DMS79 treated with DMSO at 0.1 percent for 48 hours (cell line): ENCODE measurements at regions not wholly inside any gene's neighbourhood (a gene's known extent, or its start where the extent isn't known, plus 50 kb on each side); places are given as distances from the start of the nearest gene placed in this dataset.
"Not testable (repeated sequence)": the region's sequence is repeated elsewhere in the genome, so short reads cannot be mapped to it uniquely, and the experiment has no call there.

Source experiments
- DNase-seq: peaks from one replicate; lab custom pipeline; 2025; lab: John Stamatoyannopoulos, UW

DNA sequence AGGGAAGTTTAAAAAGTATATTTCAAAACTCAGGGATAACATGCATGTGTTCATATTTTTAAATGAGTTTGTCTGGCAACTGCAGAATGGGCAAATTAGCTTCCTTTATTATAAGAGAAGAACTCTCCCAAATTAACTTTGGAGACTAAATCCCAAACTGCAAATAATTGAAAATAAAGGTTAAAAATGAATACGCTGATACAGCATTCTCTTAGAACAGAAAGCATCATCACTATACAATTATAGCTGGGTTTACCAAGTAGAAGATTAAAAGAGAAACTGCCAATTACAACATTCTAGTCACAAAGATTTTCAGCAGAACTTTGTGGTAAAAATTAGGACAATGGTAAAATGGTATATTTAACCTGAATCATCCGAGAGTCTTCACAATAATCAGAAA lies 73.3 kb downstream of the OLFM4 start:
- no peak for DNase-seq

DNA sequence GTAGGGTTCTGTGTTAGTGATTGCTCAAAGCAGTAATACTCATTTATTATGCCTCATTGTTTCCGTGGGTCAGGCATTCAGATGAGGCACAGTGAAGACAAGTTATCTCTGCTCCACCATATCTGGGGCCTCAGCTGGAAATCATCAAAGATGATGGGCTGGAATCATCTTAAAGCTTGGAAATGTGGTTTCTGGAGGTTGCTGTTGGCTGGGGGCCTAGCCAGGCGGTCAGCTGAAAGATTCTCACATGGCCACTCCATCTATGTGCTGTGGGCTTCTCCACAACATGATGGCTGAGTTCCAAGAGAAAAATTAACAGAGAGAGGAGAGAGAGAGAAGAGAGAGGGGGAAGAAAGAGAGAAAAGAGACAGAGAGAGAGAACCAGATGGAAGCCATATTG lies 75.5 kb downstream of the OLFM4 start:
- no peak for DNase-seq

DNA sequence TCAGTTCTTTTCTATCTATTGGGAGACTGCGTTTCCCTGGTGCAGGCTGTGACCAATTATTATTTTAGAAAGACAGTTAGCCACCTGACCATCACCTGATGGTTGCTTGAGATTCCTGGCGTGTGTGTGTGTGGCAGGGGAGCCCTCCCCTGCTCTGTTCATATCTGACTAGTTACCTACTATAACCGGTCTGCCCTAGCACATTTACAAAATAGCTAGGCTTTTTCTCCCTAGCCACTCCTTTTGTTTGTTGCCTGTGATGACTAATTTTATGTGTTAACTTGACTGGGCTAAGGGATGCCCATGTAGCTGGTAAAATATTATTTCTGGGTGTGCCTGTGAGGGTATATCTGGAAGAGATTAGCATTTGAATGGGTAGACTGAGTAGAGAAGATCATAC lies 76.9 kb downstream of the OLFM4 start:
- DNase-seq = no peak

DNA sequence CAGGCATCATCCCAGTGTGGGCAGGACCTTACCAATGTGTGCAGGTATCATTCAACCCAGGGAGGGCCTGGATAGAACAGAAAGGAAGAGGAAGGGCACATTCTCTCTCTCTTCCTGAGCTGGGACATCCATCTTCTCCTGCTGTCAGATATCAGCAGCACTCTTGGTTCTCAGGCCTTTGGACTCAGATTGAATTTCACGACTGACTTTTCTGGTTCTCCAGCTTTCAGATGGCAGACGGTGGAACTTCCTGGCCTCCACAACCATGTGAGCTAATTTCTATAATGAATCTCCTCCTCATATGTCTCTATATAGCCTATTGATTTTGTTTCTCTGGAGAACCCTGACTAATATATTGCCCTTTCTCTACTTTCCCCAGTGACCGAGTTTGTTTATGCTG lies 77.3 kb downstream of the OLFM4 start:
- no peak for DNase-seq

DNA sequence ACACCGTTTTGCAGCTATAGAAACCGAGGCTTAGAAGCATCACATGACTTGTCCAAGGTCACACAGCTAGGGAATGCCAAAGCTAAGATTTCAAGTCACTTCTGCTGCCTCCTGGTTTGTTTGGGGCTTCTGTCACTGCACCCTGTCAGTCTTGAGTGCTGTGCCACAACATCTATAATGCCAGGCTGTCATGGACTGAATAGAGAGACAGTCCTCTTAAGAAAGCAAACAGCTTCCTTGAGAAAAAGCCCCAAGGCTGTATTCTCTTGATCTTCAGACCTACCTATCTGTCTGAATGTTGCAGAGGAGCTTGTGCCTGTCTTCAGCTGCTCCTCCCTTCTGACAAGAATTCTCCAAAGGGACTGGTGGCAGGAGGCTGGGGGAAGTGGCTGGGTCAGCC lies 81.6 kb downstream of the OLFM4 start:
- no peak for DNase-seq

DNA sequence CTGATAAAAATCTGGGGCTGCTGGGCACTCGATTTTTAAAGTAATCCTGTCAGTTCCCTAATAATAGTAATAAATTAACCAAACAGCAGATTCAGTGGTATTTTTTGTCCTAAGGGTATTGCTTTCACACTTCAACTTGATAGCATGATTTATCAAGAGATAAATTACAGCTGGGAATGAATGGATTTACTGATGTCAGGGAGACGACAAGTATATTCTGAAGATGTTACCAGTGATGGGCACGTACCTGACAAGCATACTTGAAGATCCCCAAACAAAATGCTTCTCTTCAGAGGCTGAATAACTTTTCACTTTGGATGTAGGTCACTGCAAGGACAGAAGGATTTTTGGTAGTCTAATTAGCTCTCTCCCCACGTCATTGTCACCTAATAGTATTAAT lies 82.0 kb downstream of the OLFM4 start:
- no peak for DNase-seq

DNA sequence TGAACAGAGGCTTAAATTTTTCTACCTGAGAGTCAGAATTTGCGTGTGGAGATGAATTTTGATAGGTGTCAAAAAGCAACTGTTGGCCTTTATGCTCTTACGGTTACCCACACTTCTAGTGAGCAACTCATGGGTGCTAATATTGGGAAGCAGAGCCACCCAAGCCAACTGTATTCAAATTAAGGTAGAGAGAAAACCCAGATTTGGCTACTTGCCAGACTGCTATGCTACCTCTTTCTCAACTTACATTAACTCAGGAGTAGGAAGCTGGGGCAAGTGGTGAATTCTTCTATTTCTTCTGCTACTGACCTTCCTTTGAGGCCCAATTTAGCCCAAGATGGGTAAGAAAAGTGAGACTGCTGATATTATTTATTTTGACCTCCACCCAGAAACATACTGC lies 83.9 kb downstream of the OLFM4 start:
- DNase-seq = peak; percentile 67

DNA sequence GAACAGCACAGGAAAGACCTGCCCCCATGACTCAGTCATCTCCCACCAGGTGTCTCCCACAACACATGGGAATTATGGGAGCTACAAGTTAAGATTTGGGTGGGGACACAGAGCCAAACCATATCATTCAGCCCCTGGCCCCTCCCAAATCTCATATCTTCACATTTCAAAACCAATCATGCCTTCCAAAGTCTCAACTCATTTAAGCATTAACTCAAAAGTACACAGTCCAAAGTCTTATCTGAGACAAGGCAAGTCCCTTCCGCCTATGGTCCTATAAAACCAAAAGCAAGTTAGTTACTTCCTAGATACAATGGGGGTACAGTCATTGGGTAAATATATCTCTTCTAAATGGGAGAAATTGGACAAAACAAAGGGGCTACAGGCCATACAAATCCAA lies 88.4 kb downstream of the OLFM4 start:
- not testable (repeated sequence) for DNase-seq

DNA sequence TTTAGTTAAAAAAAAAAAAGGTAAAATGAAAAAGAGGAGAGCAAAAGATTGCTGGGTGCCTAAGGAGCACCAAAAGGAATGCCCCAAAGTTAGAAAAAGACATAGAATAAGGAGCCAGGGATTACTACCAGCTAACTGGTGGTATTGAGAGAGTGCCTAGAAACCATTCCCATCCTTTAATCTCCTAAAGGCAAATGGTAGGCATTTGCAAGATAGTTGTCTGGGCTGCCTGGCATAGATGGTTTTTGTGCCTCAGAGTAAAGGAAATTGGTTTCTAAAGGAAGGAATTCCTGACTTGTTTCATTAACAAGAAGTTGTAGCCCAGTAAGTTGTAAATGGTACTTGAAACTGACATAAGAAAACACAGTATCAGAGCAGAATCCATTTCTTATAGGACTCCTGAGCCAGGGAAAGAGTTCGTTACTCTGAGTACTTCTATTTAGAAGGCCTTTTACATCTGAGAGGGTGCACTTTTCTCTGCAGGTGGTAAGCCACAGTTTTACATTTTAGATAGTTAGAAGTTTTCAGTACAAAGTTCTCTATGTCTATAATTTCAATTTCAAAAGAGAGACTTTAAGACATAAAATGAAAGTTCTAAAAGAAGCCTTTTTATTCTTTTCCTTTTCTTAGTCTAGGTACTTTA lies 92.6 kb downstream of the OLFM4 start:
- no peak for DNase-seq

DNA sequence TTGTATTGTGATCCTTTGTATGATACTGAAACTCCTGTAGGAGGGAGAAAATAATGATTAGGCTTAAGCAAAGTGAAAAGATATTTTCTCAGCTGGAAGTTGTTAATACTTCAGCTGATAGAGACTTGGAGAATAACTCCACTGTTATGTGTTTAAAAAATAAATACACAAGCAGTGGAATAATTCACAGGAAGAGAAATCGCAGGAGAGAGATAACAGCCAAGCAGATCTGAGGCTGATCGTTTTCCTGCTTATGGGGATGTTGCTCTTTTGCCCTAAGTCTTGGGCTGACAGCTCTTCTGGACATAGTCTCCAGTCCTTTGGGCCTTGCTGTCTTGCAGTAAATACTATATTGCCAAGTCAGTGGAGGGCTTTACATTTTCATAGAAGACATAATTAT lies 93.3 kb downstream of the OLFM4 start:
- DNase-seq = no peak

DNA sequence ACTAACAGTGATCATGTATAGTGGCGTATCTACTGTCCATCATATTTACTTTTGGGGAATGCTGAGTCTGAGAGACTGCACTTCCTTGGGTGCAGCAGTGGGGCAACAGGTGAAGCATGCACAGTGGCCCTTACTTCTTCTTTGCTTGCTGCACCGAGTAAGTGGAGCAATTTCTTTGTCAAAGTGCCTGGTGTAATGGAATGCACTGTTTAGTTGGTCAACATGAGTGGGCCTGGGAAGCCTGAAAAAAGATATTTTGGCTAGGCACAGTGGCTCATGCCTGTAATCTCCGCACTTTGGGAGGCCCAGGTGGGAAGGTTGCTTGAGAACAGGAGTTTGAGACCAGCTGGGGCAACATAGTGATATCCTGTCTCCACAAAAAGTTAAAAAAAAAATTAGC lies 94.9 kb downstream of the OLFM4 start:
- no peak for DNase-seq

DNA sequence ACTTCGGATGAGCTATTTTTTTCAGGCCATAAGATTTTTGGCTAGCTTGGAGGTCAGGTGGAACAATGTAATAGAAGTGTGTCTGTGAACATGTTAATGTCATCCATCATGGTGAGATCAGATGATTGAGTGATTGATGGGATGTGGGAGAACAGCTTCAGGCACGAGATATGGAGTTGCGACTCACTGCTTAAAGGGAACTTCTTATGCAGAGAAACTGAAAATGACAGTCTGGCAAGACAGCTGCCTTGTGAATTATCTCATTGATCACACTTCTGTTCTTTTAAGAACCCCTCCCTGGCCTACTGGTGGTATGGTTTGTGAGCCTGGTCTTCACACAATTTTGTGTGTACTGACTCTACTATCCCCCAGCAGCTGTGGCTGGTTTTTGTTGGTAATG lies 96.0 kb downstream of the OLFM4 start:
- DNase-seq = no peak

DNA sequence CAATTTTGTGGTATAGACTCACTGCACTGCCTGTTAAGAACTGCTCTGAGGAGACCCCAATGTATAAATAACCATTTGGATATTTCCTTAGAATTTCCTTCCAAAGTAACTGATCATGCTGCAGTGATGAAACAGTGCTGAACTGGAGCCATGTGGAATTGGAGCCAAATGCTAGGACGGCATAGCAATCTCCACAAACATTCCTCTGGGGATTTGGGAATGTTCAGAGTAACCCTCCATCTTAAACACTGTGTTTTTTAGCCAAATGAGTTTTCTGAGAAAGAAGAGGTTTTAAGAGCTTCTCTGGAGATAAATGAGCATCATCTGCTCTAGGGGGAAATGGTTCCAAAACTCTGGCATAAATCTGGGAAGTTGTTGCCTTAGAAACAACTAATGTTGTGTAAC lies 98.2 kb downstream of the OLFM4 start:
- DNase-seq = no peak

DNA sequence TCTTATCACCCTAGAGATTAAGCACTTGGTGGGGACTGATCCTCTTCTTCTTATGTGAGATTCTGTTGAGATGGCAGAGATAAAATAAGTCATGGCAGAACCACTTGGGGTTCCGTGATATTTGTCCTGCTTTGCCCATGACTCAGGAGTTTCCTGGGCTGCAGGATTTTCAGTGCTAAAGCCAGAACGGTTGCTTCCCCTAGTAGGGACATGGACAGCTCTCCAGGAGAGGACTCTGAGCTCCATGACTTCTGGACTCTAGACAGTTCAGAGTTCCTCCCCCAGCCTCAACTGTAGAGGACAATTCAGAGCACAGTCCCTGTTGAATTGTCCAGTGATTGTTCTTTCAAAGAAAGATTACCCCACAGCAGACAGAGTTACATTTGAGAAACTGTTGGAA lies 98.8 kb downstream of the OLFM4 start:
- no peak for DNase-seq

DNA sequence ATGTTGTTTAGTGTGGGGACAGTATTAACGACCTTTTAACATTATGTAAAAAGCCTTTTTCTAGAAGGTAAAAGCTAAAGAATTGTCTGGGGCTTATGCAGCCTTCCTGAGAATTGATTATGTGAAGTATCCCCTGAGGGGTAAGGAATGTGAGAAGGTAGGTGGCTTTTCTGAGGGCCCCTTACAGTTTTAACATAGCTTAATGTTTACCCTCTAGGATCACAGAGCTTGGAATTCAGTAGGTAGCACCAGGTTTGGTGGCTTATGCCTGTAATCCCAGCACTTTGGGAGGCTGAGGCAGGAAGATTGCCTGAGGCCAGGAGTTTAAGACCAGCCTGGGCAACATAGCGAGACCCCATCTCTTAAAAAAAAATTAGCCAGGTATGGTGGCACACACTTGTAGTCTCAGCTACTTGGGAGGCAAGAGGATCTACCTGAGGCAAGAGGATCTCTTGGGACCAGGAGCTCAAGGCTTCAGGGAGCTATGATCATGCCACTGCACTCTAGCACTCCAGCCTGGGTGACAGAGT lies 101.3 kb downstream of the OLFM4 start:
- DNase-seq = no peak

DNA sequence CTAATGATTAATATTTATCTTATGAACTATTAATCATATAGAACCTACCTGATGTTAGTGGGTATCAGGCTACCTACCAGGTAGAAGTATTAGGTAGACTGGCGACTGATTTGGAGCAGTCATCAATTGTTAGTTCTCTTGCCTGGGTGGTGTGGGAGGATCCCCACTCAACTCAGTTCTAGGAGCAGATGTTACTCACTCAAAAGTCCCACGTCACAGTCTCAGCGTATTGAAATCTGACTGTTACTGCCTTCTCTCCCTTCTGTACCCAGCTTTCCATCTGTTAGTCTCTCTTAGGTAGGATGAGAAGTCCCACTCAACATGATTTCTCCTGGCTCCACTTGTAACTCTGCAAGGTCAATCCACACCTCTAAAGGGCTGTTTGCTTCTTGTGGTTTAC lies 102.7 kb downstream of the OLFM4 start:
- peak; percentile 23 for DNase-seq

DNA sequence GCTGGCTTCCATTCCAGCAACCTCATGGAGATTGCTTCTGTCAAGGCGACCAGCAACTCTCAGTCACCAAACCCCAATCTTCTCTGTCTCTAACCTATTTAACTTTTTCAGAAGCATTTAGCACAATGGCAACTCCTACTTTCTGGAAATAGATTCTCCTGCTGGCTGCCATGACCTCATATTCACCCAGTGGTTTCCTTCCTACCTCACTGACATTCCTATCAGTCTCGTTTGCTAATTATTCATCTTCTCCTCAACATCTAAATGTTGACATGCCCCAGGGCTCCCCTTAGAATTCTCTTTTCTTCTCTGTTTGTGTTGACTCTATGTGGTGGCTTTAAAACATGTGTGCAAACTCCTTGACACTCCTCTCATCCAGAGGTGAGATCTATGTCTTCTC lies 106.7 kb downstream of the OLFM4 start:
- no peak for DNase-seq

DNA sequence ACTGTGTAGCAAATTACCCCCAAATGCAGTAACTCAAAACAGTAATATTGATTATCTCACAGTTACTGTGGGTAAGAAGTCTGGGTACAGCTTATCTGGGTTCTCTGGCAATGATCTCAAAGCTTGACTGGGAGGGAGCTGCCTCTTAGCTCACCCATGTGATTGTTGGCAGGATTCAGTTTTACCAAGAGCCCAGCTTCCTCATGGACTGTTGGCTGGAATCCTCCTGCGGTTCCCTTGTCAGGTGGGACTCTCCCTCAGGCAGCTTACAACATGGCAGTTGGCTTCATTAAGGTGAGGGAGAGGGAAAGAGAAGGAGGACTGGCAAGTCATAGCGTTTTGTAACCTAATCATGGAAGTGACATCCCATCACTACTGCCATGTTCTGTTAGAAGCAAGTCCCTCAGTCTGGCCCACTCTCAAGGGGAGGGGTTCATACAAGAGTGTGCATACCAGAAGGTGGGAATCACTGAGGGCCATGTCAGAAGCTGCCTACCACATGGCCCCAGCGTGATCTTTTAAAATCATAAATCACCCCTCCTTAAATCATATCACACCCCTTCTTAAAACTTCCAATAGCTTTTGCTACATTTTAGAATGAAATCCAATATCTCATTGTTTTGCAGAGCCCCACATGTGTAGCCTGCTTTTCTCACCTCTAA lies 108.1 kb downstream of the OLFM4 start:
- no peak for DNase-seq

DNA sequence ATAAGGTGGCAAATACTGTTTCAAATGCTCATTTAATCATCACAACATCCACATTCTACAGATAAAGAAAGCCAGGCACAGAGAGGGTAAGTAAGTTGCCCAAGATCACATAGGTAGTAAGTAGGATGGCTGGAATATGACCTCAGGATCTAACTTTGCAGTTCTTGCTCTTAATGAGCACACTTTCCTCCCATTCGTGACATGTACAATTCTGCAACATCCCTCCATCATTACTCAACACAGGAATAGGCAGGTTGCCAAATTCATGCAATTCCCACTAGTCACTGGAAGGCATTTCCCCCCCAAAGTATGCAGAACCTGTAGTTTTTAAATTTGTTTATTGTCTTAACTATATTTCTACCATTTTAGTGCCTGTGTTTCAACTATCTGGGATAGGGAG lies 109.2 kb downstream of the OLFM4 start:
- no peak for DNase-seq

DNA sequence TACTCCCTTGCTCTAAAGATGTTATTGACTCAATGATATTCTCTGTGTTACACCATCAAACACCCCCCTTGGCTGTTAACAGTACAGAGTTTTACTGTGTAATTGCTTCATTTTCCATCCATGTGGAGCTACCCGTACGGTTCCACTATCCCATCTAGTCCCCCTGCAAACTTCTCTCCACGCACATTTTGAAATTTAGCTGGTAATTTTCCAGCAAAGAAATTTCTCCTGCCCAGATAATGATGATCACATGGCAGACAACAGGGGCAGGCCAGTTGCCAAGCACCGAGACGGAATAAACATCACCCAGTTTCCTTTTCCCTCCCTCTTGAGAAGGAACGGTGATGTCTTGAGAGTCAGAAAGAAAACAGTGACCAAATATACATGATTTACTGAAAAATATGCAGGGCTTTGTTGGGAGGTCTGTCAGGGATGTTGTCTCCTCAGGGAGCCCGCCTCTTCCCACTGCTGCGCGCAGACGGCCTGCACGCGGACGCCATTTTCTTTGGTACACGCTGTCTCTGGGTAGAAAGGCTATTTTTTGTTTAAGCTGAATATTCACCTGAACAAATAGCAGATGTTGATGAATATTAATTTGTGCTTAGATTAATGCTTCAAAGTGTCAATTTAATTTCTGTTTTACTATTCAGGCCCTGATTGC lies 109.9 kb downstream of the OLFM4 start:
- DNase-seq = peak; percentile 15

DNA sequence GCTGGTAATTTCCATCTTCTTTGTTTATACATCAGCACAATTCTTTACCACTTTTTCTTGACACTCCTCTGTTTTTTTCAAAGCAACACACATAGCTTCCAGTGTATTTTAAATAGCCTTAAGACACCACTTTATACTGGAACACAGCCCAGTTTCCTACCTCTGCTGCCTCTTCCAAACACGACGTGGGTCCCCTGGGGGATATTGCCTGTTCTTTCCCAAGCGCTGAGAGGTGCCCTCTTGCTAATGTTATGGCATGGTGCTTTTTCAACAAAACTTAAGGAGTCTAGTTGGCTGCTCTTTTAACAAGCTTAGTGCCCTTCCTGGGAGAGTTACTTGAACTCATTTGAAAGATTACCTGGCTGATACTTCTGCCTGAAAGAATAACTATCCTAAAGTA lies 112.7 kb downstream of the OLFM4 start:
- peak; percentile 80 for DNase-seq

DNA sequence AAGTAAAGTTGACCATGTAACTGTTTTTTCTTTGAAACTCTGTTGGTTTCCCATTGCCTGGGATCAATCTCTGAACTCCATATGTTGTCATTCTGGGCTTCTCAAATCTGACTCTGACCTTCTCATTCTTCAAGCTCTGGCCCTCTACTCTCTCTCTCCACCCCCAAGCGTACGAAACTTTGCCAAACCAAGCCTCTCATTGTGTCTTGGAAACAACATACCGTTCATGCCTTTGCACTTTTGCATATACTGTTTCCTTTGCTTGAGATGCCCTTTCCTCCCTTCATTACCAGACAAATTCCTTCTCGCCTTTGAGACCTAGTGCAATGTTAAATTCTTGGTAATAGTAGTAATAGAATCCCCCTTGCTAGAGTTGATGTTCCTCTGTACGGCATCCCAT lies 113.7 kb downstream of the OLFM4 start:
- no peak for DNase-seq

DNA sequence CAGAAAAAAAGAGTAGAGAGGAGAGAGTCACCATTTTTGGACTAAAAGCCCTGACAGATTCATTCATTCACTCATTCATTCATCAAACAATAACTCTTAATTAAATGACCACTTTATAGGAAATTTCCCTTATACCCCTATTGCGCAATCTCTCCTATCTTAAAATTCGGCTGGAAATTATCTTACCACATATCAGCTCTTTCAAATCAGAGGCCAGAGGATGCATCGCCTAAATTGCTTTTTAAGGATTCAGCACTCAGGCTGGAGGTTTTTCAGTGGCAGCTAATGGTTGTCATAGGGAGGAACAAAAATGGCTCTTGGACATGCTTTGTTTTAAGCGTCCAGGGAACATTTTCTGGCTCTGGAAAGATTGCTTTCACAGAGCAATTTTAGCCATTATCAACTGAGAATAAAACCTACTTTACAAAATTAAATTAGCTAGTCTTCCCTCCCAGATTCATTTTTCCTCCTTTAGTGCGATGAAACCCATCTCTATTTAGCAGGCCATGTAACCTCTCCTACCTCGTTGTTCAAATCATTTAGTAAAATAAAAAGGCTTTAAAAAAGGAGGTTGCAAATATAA lies 115.2 kb downstream of the OLFM4 start:
- no peak for DNase-seq
